IMR-90 (cell line): ENCODE measurements at regions not wholly inside any gene's neighbourhood (a gene's known extent, or its start where the extent isn't known, plus 50 kb on each side); places are given as distances from the start of the nearest gene placed in this dataset.

Experiments used
- ATAC-seq: fragments of 200-7000 bp; cut with Tn5 transposase; 2 replicates; pipeline ENCODE4 v1.9.1; 2020; ENCODE audit warnings: low read depth, mild to moderate bottlenecking, moderate library complexity
- BruUV-seq: library from RNA; stranded (reverse); fragments of 400-500 nt; replicated peaks from 2 replicates; lab custom pipeline; 2021; lab: Mats Ljungman, UMichigan
- CTCF ChIA-PET: fragments of 300-600 bp; formaldehyde crosslinking; extraction: SDS; loops from one replicate; lab custom pipeline; 2021; ENCODE audit warnings: antibody characterized with exemption; lab: Yijun Ruan, JAX
- POLR2A ChIA-PET: fragments of 300-600 bp; sonication (Branson Sonifier 250); formaldehyde crosslinking; loops from one replicate; lab custom pipeline; 2022; ENCODE audit warnings: antibody characterized with exemption; ENCODE audit not compliant: unreplicated experiment; lab: Charles Lee
- DNase-seq: peaks from one replicate; pipeline ENCODE4 v3.0.0; 2013
- H2AFZ ChIP-seq: replicated peaks from 2 replicates; pipeline ENCODE3; 2013; ENCODE audit warnings: low read length, mild to moderate bottlenecking; ENCODE audit not compliant: poor library complexity
- H2AK5ac ChIP-seq: 2 replicates; pipeline ENCODE4 v1.6.1; 2013; ENCODE audit warnings: low read depth, low read length, inconsistent platforms
- H2AK9ac ChIP-seq: replicated peaks from 2 replicates; pipeline ENCODE3; 2013; ENCODE audit warnings: mild to moderate bottlenecking, low read depth, low read length, moderate library complexity; ENCODE audit not compliant: poor library complexity
- H2BK120ac ChIP-seq: 2 replicates; pipeline ENCODE4 v1.6.1; 2013; ENCODE audit warnings: low read depth, low read length, inconsistent platforms
- H2BK15ac ChIP-seq: 3 replicates; pipeline ENCODE4 v1.6.1; 2013; ENCODE audit warnings: low read depth, low read length, inconsistent platforms
- H2BK20ac ChIP-seq: 2 replicates; pipeline ENCODE4 v1.6.1; 2013; ENCODE audit warnings: low read depth, mild to moderate bottlenecking, inconsistent platforms, low read length, moderate library complexity
- H2BK5ac ChIP-seq: 2 replicates; pipeline ENCODE4 v1.6.1; 2013; ENCODE audit warnings: mild to moderate bottlenecking, low read depth, low read length, inconsistent platforms; ENCODE audit not compliant: poor library complexity, severe bottlenecking
- H3K14ac ChIP-seq: replicated peaks from 2 replicates; pipeline ENCODE4 v1.6.1; 2013; ENCODE audit warnings: low read depth, low read length, inconsistent platforms
- H3K18ac ChIP-seq: 2 replicates; pipeline ENCODE4 v1.6.1; 2013; ENCODE audit warnings: low read depth, low read length, control low read depth
- H3K23ac ChIP-seq: 2 replicates; pipeline ENCODE4 v1.6.1; 2013; ENCODE audit warnings: low read depth, low read length, inconsistent platforms
- H3K27ac ChIP-seq: 2 replicates; pipeline ENCODE4 v1.5.1; 2013; ENCODE audit warnings: mild to moderate bottlenecking, control low read depth, low read length; ENCODE audit not compliant: insufficient read depth
- H3K27me3 ChIP-seq: 2 replicates; pipeline ENCODE4 v1.6.1; 2013; ENCODE audit warnings: low read length; ENCODE audit not compliant: control insufficient read depth, insufficient read depth
- H3K36me3 ChIP-seq: 2 replicates; pipeline ENCODE4 v1.6.1; 2013; ENCODE audit warnings: low read length, mixed read lengths; ENCODE audit not compliant: control insufficient read depth, insufficient read depth
- H3K4ac ChIP-seq: 2 replicates; pipeline ENCODE4 v1.6.1; 2013; ENCODE audit warnings: low read depth, low read length, inconsistent platforms
- H3K4me1 ChIP-seq: 2 replicates; pipeline ENCODE4 v1.6.1; 2013; ENCODE audit warnings: low read length, mixed read lengths; ENCODE audit not compliant: control insufficient read depth, insufficient read depth
- H3K4me2 ChIP-seq: 2 replicates; pipeline ENCODE4 v1.6.1; 2013; ENCODE audit warnings: low read depth, mild to moderate bottlenecking, control low read depth, low read length, moderate library complexity
- H3K4me3 ChIP-seq: 2 replicates; pipeline ENCODE4 v1.5.1; 2013; ENCODE audit warnings: low read depth, mild to moderate bottlenecking, control low read depth, low read length, moderate library complexity; ENCODE audit not compliant: insufficient read depth
- H3K56ac ChIP-seq: 2 replicates; pipeline ENCODE4 v1.6.1; 2013; ENCODE audit warnings: low read length, inconsistent platforms; ENCODE audit not compliant: insufficient read depth; ENCODE audit errors: extremely low read depth
- H3K79me1 ChIP-seq, 2 experiments: 2 replicates each; pipeline ENCODE4 v1.6.1; 2013; ENCODE audit warnings: low read length in 2 of 2, inconsistent platforms in 1 of 2, low read depth in 1 of 2
- H3K9ac ChIP-seq: 2 replicates; pipeline ENCODE4 v1.6.1; 2013; ENCODE audit warnings: low read depth, low read length, control low read depth
- H3K9me1 ChIP-seq: 2 replicates; pipeline ENCODE4 v1.6.1; 2013; ENCODE audit warnings: low read length, inconsistent platforms; ENCODE audit not compliant: insufficient read depth
- H3K9me3 ChIP-seq: 2 replicates; pipeline ENCODE4 v1.6.1; 2013; ENCODE audit warnings: low read length; ENCODE audit not compliant: control insufficient read depth, insufficient read depth
- H4K20me1 ChIP-seq: 2 replicates; pipeline ENCODE4 v1.6.1; 2013; ENCODE audit warnings: low read length, inconsistent platforms; ENCODE audit not compliant: insufficient read depth
- H4K5ac ChIP-seq: 2 replicates; pipeline ENCODE4 v1.6.1; 2013; ENCODE audit warnings: mild to moderate bottlenecking, low read depth, low read length, control low read depth
- H4K8ac ChIP-seq, 2 experiments: 2 replicates each; pipeline ENCODE4 v1.6.1; 2013; ENCODE audit warnings: low read depth in 2 of 2, low read length in 2 of 2, control low read depth in 1 of 2, inconsistent platforms in 1 of 2
- H4K91ac ChIP-seq: 2 replicates; pipeline ENCODE4 v1.6.1; 2013; ENCODE audit warnings: low read depth, low read length, inconsistent platforms; ENCODE audit not compliant: insufficient read depth
- BHLHE40 ChIP-seq: fragments of 150-350 bp; IDR thresholded peaks from 2 replicates; pipeline ENCODE4 v1.6.1; 2016; ENCODE audit warnings: mild to moderate bottlenecking, low read depth, low read length
- CTCF ChIP-seq: conservative IDR thresholded peaks from 2 replicates; pipeline ENCODE4 v1.5.1; 2012; ENCODE audit warnings: mild to moderate bottlenecking, low read depth, low read length, improper control_type of control experiment
- ELK1 ChIP-seq: fragments of 150-350 bp; IDR thresholded peaks from 2 replicates; pipeline ENCODE4 v1.6.1; 2016; ENCODE audit warnings: low read depth, mild to moderate bottlenecking, low read length, moderate library complexity, borderline replicate concordance
- FOS ChIP-seq: fragments of 150-350 bp; IDR thresholded peaks from 2 replicates; pipeline ENCODE4 v1.6.1; 2016; ENCODE audit warnings: low read depth, low read length
- MXI1 ChIP-seq: IDR thresholded peaks from 2 replicates; pipeline ENCODE4 v1.6.1; 2012; ENCODE audit warnings: low read depth, mild to moderate bottlenecking, low read length, moderate library complexity, borderline replicate concordance
- RAD21 ChIP-seq: IDR thresholded peaks from 2 replicates; pipeline ENCODE4 v1.6.1; 2012; ENCODE audit warnings: low read length, improper control_type of control experiment
- SMC3 ChIP-seq: fragments of 150-350 bp; IDR thresholded peaks from 2 replicates; pipeline ENCODE4 v1.6.1; 2016; ENCODE audit warnings: low read depth, mild to moderate bottlenecking, antibody characterized with exemption, low read length, moderate library complexity
- WGBS, 2 experiments: methylation state at CpG; one replicate each; pipeline versions ENCODE4 v1.1.5 to v1.1.7; 2013; ENCODE audit warnings: missing lambda C conversion rate in 2 of 2; ENCODE audit not compliant: insufficient read length in 1 of 2; ENCODE audit errors: extremely low coverage in 2 of 2; 5-methylcytosine and 5-hydroxymethylcytosine counted together
- dilution Hi-C: fragments of 300-500 bp; cut with HindIII; formaldehyde crosslinking; loops from one replicate; pipeline ENCODE4 v1.14.3; 2018; ENCODE audit warnings: low sequenced_read_pairs; ENCODE audit not compliant: unreplicated experiment
- in situ Hi-C: fragments of 300-500 bp; cut with MboI; formaldehyde crosslinking; loops from 3 replicates; pipeline ENCODE4 v1.14.3; 2019; ENCODE audit warnings: low sequenced_read_pairs, inconsistent platforms, mixed read lengths
- intact Hi-C: fragments of 100-400 bp; cut with micrococcal nuclease; formaldehyde crosslinking; loops from 2 replicates; pipeline ENCODE4 v1.10.0; 2022

- Histone ChIP-seq H4K91ac (no peak overlapping the region), H3K56ac (no peak overlapping the region), H2AFZ (no peak overlapping the region), H2BK5ac (no peak overlapping the region), H3K9me1 (no peaks in the 10 kb centered on the region), H3K79me1 (no peaks in the 10 kb centered on the region), H2BK15ac (no peak overlapping the region), H2AK5ac (no peak overlapping the region), H4K5ac (no peak overlapping the region), H3K4ac (no peak overlapping the region), H4K8ac (no peak overlapping the region), H2BK120ac (no peak overlapping the region), H3K9me3 (peaks cover 2% of the 10 kb centered on the region; the same call in 1 of the 2 replicates), H3K4me2 (no peak overlapping the region), H3K18ac (no peak overlapping the region), H3K4me3 (no peak overlapping the region), H3K23ac (no peak overlapping the region), H2AK9ac (no peak overlapping the region), H3K27me3 (no peaks in the 10 kb centered on the region), H3K9ac (no peak overlapping the region), H4K20me1 (no peaks in the 10 kb centered on the region), H3K36me3 (no peaks in the 10 kb centered on the region), H3K14ac (no peak overlapping the region), H2BK20ac (no peak overlapping the region), H3K4me1 (no peaks in the 10 kb centered on the region), H3K27ac (no peak overlapping the region)
- no peak for ATAC-seq
- ChIA-PET POLR2A (no interaction called here), CTCF (no interaction called here)
- no TSS peak for BruUV-seq
- DNase-seq, result no peak
- dilution Hi-C loops (no loop called here), in situ Hi-C loops (no loop called here), intact Hi-C loops (no loop called here)
- TF ChIP-seq CTCF (no peak), FOS (no peak), SMC3 (no peak), RAD21 (no peak), ELK1 (no peak), MXI1 (no peak), BHLHE40 (no peak)
- WGBS, 2 experiments, result 20% methylated on average over 1 of the region's 3 CpGs; no CpG with 5 or more reads in 1 of the 2 experiments
Measured at GRCh38 chr3:40720863-40721262, 196.1 kb downstream of the ZNF621 start.
